Stimulated activated CD8-positive, alpha-beta memory T cell treated with anti-CD3 and anti-CD28 coated beads, Interleukin-15, amount 100 ng/mL, for 48 hours (primary cell): ENCODE measurements at regions not wholly inside any gene's neighbourhood (a gene's known extent, or its start where the extent isn't known, plus 50 kb on each side); places are given as distances from the start of the nearest gene placed in this dataset.
"Not testable (repeated sequence)": the region's sequence is repeated elsewhere in the genome, so short reads cannot be mapped to it uniquely, and the experiment has no call there.

Experiments used
- DNase-seq, 2 donors: peaks; one replicate each; pipeline ENCODE4 v3.0.0-alpha.2; 2020; ENCODE audit warnings: low read depth in 2 of 2

DNA sequence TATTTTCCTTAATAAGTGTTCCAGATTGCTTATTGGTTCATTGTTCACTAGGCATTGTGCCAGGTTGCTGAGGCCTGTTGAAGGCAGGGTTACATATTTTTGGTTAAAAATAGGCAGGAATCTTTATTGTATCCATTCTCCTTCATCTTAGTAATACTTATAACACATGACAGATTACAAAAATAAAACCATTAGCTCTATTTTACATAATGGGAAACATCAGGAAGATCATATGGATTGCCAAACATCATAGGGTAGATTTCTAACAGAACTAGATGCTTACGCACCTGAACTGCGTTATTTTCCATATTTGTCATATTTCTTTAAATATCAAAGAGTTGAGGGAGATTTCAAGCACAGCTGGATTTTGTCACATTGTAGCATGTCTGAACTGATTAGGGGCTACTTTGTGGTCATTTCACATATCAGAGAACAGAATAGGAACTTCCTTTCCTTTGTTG lies 462.9 kb upstream of the SGO1 start:
- DNase-seq: no peak

DNA sequence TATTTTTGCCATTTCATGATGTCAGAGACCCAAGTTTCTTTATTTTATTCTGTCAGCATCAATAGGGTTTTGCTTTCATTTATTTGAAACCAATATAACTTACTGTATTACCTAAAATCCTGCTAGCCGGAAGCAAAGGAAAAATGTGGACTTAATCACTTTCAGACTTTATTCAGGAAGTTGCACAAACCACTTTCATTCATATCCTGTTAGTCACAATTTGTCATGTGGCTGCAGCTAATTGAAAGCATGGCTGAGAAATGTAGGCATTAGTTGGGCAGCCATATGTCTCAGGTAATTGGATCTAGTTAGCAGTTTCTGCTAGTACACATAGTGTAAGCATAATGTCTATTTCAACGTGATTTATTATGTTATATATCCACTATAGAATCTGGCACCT lies 462.3 kb upstream of the SGO1 start:
- no peak for DNase-seq

DNA sequence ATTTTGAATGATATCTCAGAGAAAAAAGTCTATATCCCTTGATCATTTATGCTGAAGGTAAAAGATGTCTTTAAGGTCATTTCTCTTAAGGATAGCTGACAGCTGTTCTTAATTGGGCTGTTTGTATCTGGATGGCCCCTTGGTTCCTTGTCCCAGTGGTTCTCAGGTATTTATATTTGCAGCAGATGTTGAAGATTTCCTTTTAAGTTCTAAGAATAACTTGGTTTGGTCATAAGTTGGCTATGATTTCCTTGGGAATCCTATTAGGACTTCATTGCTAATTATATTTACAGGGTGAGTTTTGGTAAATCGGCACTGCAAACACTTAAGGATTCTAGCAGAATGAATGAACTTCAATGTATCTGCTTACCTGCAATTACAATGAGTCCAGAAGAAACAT lies 460.4 kb upstream of the SGO1 start:
- DNase-seq: no peak

DNA sequence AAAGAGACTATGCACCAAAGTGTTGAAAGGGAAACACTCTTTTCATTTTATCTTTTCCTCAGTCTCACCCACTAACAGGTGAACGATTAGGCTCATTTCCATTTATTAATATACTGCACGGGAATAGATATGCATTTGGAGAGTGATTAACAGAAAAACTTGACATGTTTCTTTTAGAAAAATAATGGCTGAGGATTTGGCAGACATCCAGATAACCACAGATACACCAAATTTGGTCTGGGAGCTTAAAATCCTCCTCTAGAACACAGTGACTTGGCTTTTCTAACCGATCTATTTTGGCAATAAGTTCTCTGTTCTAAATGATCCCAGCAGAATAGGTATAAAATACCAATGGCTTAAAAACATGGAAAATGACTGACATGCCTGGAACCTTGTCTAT lies 459.3 kb upstream of the SGO1 start:
- no peak for DNase-seq

DNA sequence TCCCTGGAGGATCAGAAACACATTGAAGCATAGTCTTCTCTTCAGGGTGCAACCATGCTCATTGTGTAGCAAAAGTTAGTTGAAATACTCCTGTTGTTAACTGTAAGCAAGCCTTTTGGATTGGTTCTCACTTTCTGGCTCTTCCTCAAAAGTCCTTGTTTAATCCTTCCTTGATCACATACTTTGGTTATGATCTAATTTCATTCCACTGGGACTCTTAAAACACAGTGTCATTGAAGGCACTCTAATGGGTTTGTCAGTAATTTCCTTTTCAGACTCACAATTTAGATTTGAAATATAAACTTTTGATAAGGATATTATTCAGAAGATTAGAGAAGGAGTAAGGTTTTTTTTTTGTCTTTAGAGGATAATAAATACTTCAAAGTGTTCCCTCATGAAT lies 451.7 kb upstream of the SGO1 start:
- no peak for DNase-seq

DNA sequence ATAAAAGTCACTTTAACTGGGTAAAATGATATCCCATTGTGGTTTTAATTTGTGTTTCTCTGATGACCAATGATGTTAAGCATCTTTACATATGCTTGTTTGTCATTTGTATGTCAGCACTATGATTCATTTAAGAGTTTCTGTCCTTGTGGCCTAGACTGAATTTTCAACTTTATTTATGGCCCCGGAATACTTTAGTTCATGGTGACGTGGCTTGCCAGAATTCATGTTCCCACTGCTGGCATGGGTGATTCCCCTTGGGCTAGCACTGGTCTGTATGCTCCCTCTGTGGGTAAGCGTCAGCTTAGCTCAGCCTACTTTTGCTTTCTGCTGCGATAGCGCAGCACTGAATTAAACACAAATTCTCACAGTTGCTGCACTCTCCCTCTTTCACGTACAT lies 436.3 kb upstream of the SGO1 start:
- DNase-seq: no peak

DNA sequence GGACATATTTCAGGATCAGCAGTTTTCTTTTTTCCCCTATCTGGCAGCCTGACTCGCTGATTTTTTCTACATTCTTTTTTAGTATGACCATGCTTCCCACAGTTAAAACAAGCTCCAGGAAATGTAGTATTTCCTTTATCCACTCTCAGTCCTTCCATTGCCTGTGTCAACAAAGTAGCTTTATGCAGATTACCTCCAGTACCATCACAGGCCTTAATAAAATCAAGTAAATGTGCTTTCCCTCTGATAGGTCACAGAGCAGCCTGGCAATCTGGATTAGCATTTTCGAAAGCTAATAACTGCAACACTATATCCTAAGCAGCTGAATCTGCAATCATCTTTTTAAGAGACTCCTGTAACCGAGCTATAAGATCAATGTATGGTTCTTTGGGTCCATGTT lies 432.6 kb upstream of the SGO1 start:
- DNase-seq: not testable (repeated sequence)

DNA sequence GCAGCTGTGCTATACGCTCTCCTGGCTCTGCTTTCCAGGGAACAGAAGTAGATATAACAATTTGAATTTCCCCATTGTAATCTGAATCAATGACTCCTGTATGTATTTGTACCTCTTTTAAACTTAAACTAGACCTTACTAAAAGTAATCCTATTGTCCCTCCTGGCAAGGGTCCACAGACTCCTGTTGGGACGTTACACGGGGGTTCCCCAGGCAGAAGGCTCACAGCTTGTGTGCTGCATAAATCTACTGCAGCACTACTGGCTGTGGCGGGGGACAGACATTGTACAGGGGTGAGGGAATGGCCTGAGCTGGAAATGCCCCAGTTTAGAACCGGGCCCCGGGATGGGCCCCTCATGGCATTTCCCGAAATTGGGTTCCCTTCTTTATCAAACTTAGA lies 432.2 kb upstream of the SGO1 start:
- DNase-seq: not testable (repeated sequence)

DNA sequence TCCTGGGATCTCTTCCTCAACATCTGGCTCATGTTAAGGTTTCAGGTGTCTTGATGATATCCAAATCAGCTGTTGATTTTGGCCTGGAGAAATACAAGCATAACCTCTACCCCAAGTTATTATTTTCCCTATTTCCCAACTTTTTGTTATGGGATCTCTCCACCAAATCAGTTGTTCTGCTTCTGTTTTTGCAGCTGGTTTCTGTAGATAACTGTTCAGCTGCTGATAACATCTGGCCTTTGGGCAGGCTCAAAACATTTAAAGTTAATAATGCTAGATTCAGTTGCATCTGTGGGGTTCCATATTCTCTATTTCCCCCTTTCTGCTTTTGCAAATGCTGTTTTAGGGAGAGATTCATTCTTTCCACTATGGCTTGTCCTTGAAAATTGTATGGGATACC lies 430.0 kb upstream of the SGO1 start:
- not testable (repeated sequence) for DNase-seq

DNA sequence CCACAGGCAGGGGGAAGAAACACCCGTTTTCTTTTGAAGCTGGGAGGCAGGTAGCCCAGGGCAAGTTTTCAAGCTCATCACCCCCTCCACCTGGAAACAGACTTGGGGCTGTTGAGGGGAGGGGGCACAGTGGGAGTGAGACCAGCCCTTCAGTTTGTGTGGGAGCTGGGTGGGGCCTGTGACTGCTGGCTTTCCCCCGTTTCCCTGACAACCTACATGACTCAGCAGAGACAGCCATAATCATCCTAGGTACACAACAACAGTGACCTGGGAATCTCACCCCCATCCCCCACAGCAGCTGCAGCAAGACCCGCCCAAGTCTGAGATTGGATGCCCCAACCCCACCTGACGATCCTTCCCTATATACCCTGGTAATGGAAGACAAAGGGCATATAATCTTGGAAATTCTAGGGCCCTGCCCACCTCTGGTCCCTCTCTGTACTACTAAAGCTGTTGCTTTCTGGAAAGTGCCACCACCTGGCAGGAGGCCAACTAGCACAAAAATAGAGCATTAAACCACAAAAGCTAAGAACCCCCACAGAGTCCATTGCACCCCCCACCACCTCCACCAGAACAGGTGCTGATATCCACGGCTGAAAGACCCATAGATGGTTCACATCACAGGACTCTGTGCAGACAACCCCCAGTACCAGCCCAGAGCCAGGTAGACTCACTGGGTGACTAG lies 422.2 kb upstream of the SGO1 start:
- DNase-seq: no peak

DNA sequence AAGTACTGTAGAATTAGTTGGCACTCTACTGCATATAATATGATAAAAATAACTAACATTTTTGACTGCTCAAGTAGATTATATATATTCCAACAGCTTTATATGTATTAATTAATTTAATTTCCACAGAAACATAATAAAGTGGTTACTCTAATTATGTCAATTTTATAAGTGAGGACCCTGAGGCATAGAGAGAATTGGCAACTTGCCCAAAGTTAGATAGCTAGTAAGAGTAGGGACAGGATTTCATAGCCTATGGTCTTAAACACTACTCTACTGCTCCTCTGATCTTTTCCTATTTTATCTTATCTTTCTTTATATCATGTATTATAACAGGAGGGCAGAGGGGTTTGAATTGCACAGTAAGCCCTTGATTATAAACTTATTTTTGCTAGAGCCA lies 418.7 kb upstream of the SGO1 start:
- no peak for DNase-seq

DNA sequence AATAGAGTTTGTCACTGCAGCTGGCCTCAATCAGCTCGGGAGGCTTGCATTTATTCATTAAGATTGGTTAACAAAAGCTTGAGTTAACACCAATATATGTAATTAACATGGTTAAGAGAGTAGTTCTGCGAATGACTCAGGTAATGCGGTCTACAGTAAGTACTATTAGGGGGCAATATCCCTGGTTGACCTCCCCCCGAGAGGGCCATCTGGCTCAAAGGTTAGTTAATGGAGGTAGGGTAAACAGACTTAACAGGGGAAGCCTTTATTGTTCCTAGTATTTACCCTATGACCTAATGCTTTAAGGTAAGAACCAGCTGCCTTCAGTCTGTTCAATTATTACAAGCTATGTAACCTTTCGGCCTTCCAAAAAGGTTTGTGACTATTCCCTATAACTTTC lies 403.3 kb upstream of the SGO1 start:
- DNase-seq: no peak

DNA sequence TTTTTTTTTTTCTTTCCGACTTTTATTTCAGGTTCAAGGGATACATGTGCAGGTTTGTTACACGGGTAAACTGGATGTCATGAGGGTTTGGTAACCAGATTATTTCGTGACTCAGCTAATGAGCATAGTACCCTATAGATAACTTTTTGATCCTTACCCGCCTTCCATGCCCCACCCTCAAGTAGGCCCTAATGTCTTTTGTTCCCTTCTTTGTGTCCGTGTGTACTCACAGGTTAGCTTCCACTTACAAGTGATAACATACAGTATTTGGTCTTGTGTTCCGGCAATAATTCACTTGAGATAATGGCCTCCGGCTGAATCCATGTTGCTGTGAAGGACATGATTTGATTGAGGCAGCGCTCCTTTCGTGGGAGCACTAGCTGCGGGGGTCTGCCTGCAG lies 402.8 kb upstream of the SGO1 start:
- DNase-seq: no peak

DNA sequence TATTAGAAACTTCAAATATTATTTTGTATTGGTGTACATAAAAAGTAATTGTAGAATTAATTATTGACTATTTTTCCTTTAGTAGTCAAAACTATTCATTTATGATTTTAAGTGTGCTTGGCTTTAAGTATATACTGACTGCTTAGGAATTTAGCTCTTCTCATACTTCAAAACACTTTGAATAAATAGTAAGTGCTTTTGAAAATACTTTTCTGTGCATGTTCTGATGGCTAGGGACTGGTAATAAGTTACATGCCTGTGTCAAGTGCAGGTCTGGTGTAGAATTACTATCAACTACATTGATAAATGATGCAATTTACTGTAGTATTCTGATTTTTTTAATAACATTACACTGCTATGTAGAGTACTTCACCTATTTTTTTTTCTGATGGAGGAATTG lies 397.6 kb upstream of the SGO1 start:
- DNase-seq: no peak

DNA sequence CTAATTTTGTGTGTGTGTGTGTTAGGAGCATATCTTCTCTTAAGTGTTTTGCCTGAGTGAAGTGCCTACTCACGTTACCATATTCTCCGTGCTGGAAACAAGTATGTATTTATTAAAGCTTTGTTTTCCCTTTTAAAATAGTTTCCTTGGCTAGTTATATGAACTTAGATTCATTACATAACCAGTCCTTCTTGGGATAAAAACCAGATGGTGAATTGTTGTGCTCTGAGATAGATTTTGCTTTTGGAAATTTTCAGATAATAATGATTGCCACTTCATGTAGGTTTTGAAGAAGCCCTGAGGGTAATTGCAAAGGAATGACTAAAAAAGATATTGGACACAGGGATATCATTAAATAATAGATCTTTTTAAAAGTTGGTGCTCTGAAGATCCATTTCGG lies 390.2 kb upstream of the SGO1 start:
- no peak for DNase-seq

DNA sequence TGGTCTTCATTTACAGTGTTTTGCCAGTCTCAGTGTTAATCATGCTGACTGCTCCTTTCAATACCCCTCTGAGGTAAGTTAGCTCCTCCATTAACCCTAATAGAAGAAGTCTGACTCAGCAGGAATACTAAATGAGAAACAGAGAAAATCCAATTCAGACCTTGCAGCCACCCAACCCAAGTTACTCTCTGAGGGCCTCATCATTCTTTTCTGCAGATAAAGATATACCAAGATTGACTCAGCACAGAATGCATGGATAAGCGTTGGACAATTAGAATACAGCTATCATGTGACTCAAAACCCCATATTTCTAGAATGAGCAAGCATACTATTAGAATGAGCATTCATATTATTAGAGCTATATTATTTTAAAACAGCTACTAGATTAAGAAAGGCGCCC lies 389.1 kb upstream of the SGO1 start:
- DNase-seq: no peak

DNA sequence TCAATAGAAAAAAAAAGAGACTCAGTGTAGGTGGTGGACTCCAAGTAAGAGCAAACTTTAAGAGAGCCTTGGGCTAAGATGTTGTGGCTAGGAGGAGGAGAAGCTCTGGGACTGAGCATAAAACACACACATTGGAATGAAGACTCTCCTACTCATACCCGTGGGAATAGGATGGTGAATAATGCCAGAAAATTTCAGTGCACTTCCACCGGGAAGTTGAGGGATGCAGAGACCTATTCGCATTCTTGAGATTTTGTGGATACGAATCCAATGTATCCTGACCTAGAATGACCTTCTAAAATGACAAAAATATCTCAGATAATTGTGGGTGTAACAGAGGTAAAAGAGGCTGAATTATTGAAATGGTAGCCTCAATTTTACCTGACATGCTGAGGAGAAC lies 388.7 kb upstream of the SGO1 start:
- no peak for DNase-seq

DNA sequence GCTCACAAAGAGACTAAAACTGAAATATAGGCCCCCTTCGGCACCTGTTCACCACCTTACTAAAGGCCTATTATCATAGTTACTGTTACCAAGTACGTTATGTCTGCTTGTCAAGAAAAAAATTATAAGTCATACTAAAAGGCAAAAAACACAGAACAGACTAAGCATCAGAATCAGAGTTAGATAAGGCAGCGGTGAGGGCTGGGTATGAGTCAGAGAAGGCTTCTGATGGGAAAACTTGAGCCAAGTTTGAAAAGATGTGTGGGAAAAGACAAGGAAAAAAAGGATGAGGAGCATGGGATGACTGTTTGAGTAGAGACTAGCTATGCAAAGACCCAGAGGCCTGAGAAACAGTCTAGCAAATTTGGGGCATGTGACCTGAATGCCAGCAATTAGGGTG lies 387.2 kb upstream of the SGO1 start:
- no peak for DNase-seq

DNA sequence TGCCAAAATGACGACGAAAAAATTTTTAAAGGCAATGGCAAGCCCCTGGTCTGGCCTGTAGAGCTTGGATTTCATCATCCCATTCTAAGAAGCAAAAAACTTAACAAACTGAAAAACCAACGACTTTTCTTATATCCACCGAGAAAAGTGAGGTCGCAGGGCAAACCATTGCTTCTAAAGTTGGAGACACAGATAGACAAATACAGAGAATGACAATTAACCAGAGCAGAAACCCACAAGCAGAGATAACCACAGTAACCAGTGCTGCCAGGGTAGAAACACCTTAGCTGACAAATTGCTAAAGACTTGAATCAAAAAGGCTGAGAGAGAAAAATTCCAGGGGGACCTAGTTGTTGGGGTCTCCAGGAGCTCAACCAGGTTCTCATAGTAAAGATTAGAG lies 386.5 kb upstream of the SGO1 start:
- DNase-seq: no peak

DNA sequence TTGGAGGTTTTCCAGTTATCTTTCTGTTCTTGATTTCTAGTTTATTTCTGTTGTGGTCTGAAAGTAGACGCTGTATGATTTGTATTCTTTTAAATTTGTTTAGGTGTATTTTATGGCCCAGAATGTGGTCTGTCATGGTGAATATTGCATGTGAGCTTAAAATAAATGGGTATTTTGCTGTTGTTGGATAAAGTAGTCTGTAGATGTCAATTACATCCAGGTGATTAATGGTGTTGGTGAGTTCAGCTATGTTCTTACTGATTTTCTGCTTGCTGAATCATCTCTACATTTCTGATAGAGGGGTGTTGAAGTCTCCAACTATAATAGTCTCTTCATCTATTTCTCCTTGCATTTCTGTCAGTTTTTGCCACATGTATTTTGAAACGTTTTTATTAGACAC lies 383.3 kb upstream of the SGO1 start:
- DNase-seq: no peak

DNA sequence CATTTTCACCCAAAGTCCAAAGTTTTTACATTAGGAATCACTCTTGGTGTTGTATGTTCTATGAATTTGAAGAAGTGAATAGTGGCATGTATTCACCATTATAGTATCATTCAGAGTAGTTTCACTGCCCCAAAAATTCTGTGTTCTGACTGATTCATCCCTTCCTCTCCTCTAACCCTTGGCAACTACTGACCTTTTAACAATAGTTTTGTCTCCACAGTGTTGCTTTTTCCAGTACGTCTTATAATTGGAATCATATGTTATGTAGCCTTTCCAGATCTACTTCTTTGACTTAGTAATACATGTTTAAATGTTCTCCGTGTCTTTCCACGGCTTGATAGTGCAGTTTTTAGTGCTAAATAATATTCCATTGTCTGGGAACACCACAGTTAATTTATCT lies 379.0 kb upstream of the SGO1 start:
- DNase-seq: no peak

DNA sequence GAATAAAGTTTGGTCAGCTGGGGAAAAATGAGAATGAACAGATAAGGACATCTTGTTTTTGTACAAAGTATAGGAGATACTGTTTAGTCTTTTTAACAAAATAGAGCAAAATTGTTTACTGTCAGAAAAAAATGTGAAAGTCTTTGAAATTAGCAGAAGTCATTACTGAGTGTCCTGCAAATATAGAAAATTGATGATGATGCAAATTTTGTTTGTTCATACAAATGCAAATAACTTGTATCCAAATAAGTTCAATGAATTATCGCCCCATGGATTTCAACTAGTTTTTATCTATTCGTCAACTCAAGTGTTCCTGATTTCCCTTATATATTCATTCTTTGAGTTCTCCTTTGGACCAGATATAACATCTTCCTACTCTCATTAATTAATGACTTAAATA lies 378.0 kb upstream of the SGO1 start:
- no peak for DNase-seq

DNA sequence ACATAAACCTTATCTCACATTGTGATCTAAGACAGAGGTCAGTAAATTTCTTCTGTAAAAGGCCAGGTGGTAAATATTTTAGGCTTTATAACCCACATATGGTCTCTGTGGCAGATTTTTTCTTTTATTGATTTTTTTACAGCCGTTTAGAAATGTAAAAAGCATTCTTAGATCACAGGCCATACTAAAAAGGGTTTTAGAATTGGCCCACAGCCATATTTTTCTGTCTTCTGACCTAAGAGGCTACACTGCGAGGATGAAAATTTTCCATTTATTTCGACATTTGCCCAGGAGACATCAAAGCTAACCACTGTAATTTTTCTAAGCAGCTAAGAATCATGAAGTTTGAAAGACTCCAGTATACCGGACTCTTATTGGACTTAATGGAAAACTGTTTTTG lies 377.2 kb upstream of the SGO1 start:
- no peak for DNase-seq

DNA sequence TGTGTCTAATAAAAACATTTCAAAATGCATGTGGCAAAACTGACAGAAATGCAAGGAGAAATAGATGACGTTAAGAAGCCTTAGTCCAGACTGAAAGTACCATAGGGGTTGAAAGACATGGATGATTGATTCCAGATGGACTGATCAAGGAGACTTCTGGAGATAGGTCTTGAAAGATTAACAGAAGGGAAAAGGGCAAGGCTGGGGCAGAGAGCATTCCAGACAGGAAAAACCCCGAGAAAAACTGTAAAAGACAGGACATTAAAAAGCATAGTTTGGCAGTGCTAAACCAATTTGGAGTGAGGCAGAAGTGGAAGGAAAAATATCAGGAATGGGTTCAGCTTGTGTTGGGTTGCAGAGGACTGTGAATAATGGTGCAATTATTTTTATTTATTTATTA lies 375.2 kb upstream of the SGO1 start:
- DNase-seq: no peak
